Suprapubic skin (tissue), 4 donors: ENCODE measurements at regions not wholly inside any gene's neighbourhood (a gene's known extent, or its start where the extent isn't known, plus 50 kb on each side); places are given as distances from the start of the nearest gene placed in this dataset.
"Not testable (repeated sequence)": the region's sequence is repeated elsewhere in the genome, so short reads cannot be mapped to it uniquely, and the experiment has no call there.

Source experiments
- DNase-seq, 2 donors: peaks; one replicate each; pipeline ENCODE4 v3.0.0-alpha.2; 2019; ENCODE audit warnings: low spot score in 2 of 2
- H3K27ac ChIP-seq: fragments of 200-600 bp; sonication (generic); one replicate; pipeline ENCODE4 v1.5.1; 2019
- H3K27me3 ChIP-seq: fragments of 200-600 bp; sonication (generic); one replicate; pipeline ENCODE4 v1.5.1; 2019
- H3K36me3 ChIP-seq: fragments of 200-600 bp; sonication (generic); one replicate; pipeline ENCODE4 v1.5.1; 2019
- H3K4me1 ChIP-seq: fragments of 200-600 bp; sonication (generic); one replicate; pipeline ENCODE4 v1.5.1; 2019
- H3K4me3 ChIP-seq: fragments of 200-600 bp; sonication (generic); one replicate; pipeline ENCODE4 v1.5.1; 2019; ENCODE audit warnings: mild to moderate bottlenecking
- H3K9me3 ChIP-seq: fragments of 200-600 bp; sonication (generic); one replicate; pipeline ENCODE4 v1.5.1; 2019
- CTCF ChIP-seq, 2 donors: fragments of 200-600 bp in 1 of 2; fragments of 450-650 bp in 1 of 2; sonication (generic) in 1 of 2; IDR thresholded peaks; one replicate each; pipeline ENCODE4 v1.5.1; 2016 to 2019; ENCODE audit warnings: antibody characterized with exemption in 2 of 2, mild to moderate bottlenecking in 1 of 2, moderate library complexity in 1 of 2
- EP300 ChIP-seq: sonication (generic); formaldehyde crosslinking; IDR thresholded peaks from one replicate; pipeline ENCODE4 v1.6.1; 2017; ENCODE audit warnings: antibody characterized with exemption
- POLR2A ChIP-seq, 2 donors: fragments of 450-650 bp; IDR thresholded peaks; one replicate each; pipeline ENCODE4 v1.6.1; 2017; ENCODE audit warnings: antibody characterized with exemption in 2 of 2, mild to moderate bottlenecking in 2 of 2, moderate library complexity in 2 of 2
- POLR2AphosphoS5 ChIP-seq, 3 donors: sonication (generic); formaldehyde crosslinking; IDR thresholded peaks; one replicate each; pipeline ENCODE4 v1.6.1; 2017; ENCODE audit warnings: antibody characterized with exemption in 3 of 3
- WGBS: methylation state at CpG from one replicate; pipeline ENCODE4 v1.1.5; 2018; 5-methylcytosine and 5-hydroxymethylcytosine counted together

GRCh38 chr6:19394687-19395086 lies 442.5 kb upstream of the ID4 start:
- 79% methylated on average over 4 of the region's 4 CpGs for WGBS
- TF ChIP-seq POLR2A (IDR thresholded peaks at IDR 0.05): no peak
- no peak for TF ChIP-seq CTCF (IDR thresholded peaks at IDR 0.05)
- no peak for TF ChIP-seq EP300
- no peak overlapping the region for H3K4me3 ChIP-seq

GRCh38 chr6:19395316-19395715 lies 441.9 kb upstream of the ID4 start:
- H3K27ac ChIP-seq: no peak overlapping the region
- no peaks in the 10 kb centered on the region for H3K36me3 ChIP-seq
- H3K9me3 ChIP-seq: no peaks in the 10 kb centered on the region
- TF ChIP-seq POLR2AphosphoS5 (IDR thresholded peaks at IDR 0.05) (no peak), EP300 (no peak), CTCF (IDR thresholded peaks at IDR 0.05) (no peak), POLR2A (IDR thresholded peaks at IDR 0.05) (no peak)
- no peaks in the 10 kb centered on the region for H3K4me1 ChIP-seq
- H3K27me3 ChIP-seq: no peaks in the 10 kb centered on the region
- no peak for DNase-seq
- H3K4me3 ChIP-seq: no peak overlapping the region

More at GRCh38 chr6:19394687-19395086, 442.5 kb upstream of the ID4 start:
- Histone ChIP-seq H3K27ac (no peak overlapping the region), H3K36me3 (no peaks in the 10 kb centered on the region), H3K9me3 (no peaks in the 10 kb centered on the region), H3K27me3 (no peaks in the 10 kb centered on the region), H3K4me1 (no peaks in the 10 kb centered on the region)
- no peak for DNase-seq

- H3K4me1 ChIP-seq: no peaks in the 10 kb centered on the region
- 62% methylated on average over 7 of the region's 7 CpGs for WGBS
- H3K4me3 ChIP-seq: no peak overlapping the region
- no peak overlapping the region for H3K27ac ChIP-seq
- no peaks in the 10 kb centered on the region for H3K27me3 ChIP-seq
- peaks cover 5% of the 10 kb centered on the region for H3K9me3 ChIP-seq
- no peak for DNase-seq
- TF ChIP-seq EP300 (no peak), CTCF (IDR thresholded peaks at IDR 0.05) (no peak), POLR2A (IDR thresholded peaks at IDR 0.05) (no peak), POLR2AphosphoS5 (IDR thresholded peaks at IDR 0.05) (no peak)
- no peaks in the 10 kb centered on the region for H3K36me3 ChIP-seq
Observed at GRCh38 chr6:19399406-19399805, 437.8 kb upstream of the ID4 start.

GRCh38 chr6:19404884-19405283 lies 432.3 kb upstream of the ID4 start:
- H3K4me3 ChIP-seq, H3K36me3 ChIP-seq, DNase-seq, H3K4me1 ChIP-seq, H3K27me3 ChIP-seq, H3K9me3 ChIP-seq, H3K27ac ChIP-seq: not testable (repeated sequence)
- 79% methylated on average over 3 of the region's 3 CpGs for WGBS

DNA sequence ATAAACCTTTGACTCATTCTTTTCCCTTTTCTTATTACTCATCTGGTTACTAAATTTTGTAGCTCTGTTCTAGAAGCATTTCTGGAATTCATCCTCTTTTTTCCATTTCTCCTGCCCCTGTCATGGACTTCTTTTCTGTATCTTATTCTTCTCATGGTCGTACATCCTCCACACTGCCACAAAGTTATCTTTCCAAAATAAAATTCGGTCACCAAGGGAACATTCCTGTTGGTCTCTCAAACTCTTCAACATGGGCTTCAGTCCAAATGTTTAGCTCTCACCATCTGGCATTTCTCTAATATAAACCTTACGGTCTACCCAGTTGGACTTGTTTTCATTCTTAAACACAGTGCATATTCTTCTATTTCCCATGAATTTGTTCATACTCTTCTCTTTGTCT lies 428.8 kb upstream of the ID4 start:
- no peak overlapping the region for H3K27ac ChIP-seq
- no peak for DNase-seq
- no peak for TF ChIP-seq EP300
- TF ChIP-seq POLR2AphosphoS5 (IDR thresholded peaks at IDR 0.05): no peak
- TF ChIP-seq CTCF (IDR thresholded peaks at IDR 0.05): no peak
- H3K27me3 ChIP-seq: no peaks in the 10 kb centered on the region
- no peak overlapping the region for H3K4me3 ChIP-seq
- peaks cover 8% of the 10 kb centered on the region for H3K9me3 ChIP-seq
- no peaks in the 10 kb centered on the region for H3K4me1 ChIP-seq
- no peaks in the 10 kb centered on the region for H3K36me3 ChIP-seq
- 49% methylated on average over 3 of the region's 3 CpGs for WGBS

DNA sequence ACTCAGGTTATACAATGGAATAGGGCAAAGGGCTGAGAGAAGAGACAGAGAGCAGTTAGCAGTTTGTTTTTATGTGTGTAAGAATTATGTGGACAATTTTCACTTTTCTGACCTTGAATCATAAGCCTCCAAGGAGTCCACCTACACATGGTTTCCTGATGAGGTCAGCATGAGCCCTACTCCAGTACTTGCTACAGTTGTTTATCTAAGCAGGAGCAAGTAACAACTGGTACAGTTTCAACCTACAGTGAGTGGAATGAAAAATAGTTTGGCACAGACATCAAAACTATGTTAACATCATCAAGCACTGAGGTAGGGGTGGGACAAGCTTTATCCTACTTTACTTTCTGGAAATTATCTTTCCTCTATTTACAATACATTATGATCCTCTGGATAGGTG lies 426.7 kb upstream of the ID4 start:
- no peak overlapping the region for H3K4me3 ChIP-seq
- H3K4me1 ChIP-seq: no peaks in the 10 kb centered on the region
- no peak for DNase-seq
- no peaks in the 10 kb centered on the region for H3K36me3 ChIP-seq
- no peak for TF ChIP-seq EP300
- no peak for TF ChIP-seq POLR2AphosphoS5 (IDR thresholded peaks at IDR 0.05)
- no peak for TF ChIP-seq CTCF (IDR thresholded peaks at IDR 0.05)
- no peak for TF ChIP-seq POLR2A (IDR thresholded peaks at IDR 0.05)
- H3K9me3 ChIP-seq: no peaks in the 10 kb centered on the region
- H3K27ac ChIP-seq: no peak overlapping the region
- H3K27me3 ChIP-seq: no peaks in the 10 kb centered on the region
